ENCODE measurements at regions not wholly inside any gene's neighbourhood (a gene's known extent, or its start where the extent isn't known, plus 50 kb on each side); places are given as distances from the start of the nearest gene placed in this dataset.

DNA sequence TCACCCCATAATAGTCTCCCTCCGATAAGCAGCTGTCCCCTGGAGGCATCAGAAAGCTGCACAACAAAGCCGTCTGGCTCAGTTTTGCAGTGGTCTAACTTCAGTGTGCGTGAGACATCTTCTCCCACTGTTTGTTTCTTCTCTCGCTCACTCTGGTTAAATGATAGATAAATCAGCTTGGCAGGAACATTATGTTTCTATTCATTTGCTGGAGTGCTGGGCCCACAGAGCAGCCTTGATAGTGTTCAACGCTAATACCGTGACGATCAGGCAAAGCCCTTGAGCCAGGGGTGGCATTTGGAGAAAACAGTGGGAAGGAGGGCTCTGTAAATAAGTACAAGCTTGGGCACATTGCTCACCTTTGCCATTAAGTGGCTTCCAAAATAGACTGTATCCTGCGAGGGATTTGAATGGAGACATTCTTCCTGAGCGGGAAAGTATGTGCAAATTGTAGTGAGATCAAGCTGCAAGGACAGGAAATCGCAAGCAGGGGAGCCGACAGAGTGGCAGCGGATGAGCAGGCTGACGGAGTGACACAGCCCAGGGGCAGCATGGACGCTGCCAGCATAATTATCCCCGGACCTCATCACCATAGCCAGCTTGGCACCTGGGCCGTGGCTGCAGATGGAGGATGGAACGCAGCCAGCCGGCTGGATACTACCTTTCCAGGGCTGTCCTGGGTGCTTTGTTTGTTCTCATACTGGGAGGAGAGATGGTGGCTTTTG is 256.8 kb upstream of the FZD8 start:
- Histone ChIP-seq H3K27ac (no peak overlapping the region), H3K4me3 (no peak overlapping the region), H3K36me3 (no peaks in the 10 kb centered on the region), H3K9me3 (no peaks in the 10 kb centered on the region), H3K27me3 (no peaks in the 10 kb centered on the region), H3K4me1 (no peaks in the 10 kb centered on the region)
- TF ChIP-seq, protein P1, sequence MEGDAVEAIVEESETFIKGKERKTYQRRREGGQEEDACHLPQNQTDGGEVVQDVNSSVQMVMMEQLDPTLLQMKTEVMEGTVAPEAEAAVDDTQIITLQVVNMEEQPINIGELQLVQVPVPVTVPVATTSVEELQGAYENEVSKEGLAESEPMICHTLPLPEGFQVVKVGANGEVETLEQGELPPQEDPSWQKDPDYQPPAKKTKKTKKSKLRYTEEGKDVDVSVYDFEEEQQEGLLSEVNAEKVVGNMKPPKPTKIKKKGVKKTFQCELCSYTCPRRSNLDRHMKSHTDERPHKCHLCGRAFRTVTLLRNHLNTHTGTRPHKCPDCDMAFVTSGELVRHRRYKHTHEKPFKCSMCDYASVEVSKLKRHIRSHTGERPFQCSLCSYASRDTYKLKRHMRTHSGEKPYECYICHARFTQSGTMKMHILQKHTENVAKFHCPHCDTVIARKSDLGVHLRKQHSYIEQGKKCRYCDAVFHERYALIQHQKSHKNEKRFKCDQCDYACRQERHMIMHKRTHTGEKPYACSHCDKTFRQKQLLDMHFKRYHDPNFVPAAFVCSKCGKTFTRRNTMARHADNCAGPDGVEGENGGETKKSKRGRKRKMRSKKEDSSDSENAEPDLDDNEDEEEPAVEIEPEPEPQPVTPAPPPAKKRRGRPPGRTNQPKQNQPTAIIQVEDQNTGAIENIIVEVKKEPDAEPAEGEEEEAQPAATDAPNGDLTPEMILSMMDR (IDR thresholded peaks at IDR 0.05): no peak
- DNase-seq (ENCODE audit: low spot score in 2 of 2): no peak
- intact Hi-C loops (cut with DNase I): no loop called here

DNA sequence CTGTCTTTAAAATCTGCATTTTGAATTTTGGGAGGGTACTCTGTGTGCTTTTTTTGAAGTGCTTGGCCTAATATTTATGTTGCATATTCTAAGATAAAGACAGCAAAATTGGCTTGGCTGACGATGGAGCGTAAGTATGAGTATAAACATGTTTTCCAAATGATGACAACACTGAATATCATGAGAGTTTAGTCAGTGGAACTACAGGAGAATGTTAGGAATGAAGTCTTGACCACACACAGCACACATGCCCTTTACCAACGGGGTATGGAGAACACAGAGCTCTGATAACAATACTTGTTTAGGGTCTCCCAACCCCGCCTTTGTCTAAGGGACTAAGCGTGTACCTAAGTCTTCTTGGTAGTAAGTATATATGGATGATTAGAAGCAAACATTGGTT is 253.9 kb upstream of the FZD8 start:
- H3K36me3 ChIP-seq: no peaks in the 10 kb centered on the region
- H3K9me3 ChIP-seq: no peaks in the 10 kb centered on the region
- intact Hi-C loops (cut with DNase I): no loop called here
- H3K4me1 ChIP-seq: no peaks in the 10 kb centered on the region
- DNase-seq (ENCODE audit: low spot score in 2 of 2): no peak
- TF ChIP-seq, protein P1 (IDR thresholded peaks at IDR 0.05): no peak
- no peak overlapping the region for H3K4me3 ChIP-seq
- no peaks in the 10 kb centered on the region for H3K27me3 ChIP-seq
- no peak overlapping the region for H3K27ac ChIP-seq

DNA sequence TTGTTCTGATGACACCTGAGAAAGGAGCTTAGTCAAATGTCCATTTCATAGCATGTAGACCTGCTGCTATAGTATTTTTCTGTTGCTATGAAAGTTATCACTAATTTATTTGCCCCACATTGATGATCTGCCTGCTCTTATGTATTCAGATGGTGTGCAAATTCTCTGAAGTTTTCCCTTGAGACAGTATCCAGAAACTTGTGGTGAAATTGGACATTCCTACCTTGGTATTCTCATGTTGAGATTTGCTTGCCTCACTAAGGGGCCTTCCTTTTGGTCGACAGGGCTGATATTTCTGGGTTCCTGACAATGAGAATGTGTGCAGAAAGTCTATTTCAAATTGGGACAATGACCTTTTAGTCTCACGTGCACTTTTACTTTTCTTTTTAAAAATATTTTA is 253.2 kb upstream of the FZD8 start:
- DNase-seq (ENCODE audit: low spot score in 2 of 2): no peak
- no peaks in the 10 kb centered on the region for H3K9me3 ChIP-seq
- H3K4me3 ChIP-seq: no peak overlapping the region
- no peaks in the 10 kb centered on the region for H3K4me1 ChIP-seq
- no peak overlapping the region for H3K27ac ChIP-seq
- H3K27me3 ChIP-seq: no peaks in the 10 kb centered on the region
- intact Hi-C loops (cut with DNase I): no loop called here
- TF ChIP-seq, protein P1 (IDR thresholded peaks at IDR 0.05): no peak
- no peaks in the 10 kb centered on the region for H3K36me3 ChIP-seq

DNA sequence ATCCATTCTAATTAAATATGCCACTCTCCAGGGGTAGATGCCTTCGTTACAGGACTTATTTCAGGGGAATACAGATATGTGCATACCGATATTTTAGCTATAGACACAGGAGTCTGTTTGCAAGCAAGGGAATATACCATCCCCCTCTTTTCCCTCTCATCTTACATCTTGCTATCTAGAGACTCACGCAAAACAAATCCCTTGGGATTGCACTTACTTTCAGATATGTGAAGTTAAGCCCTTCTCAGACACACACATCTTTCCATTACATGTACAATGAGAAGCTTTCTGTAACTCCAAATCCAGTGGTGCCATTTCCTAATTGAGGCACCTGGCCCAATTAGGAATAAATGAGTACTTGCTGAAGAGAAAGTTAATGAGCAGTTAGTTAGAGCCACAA is 250.4 kb upstream of the FZD8 start:
- Histone ChIP-seq H3K4me3 (no peak overlapping the region), H3K4me1 (no peaks in the 10 kb centered on the region), H3K27ac (no peak overlapping the region), H3K36me3 (no peaks in the 10 kb centered on the region), H3K9me3 (no peaks in the 10 kb centered on the region), H3K27me3 (no peaks in the 10 kb centered on the region)
- DNase-seq (ENCODE audit: low spot score in 2 of 2): no peak
- intact Hi-C loops (cut with DNase I): no loop called here
- TF ChIP-seq, protein P1 (IDR thresholded peaks at IDR 0.05): no peak

GRCh38 chr10:35890676-35891495 is 248.8 kb upstream of the FZD8 start:
- no peaks in the 10 kb centered on the region for H3K36me3 ChIP-seq
- no peaks in the 10 kb centered on the region for H3K27me3 ChIP-seq
- TF ChIP-seq, protein P1 (IDR thresholded peaks at IDR 0.05): no peak
- H3K27ac ChIP-seq: no peak overlapping the region
- intact Hi-C loops (cut with DNase I): no loop called here
- H3K9me3 ChIP-seq: no peaks in the 10 kb centered on the region
- no peak for DNase-seq (ENCODE audit: low spot score in 2 of 2)
- no peaks in the 10 kb centered on the region for H3K4me1 ChIP-seq
- H3K4me3 ChIP-seq: no peak overlapping the region

All from ascending aorta (tissue), 2 donors.